Activated CD4-positive, alpha-beta T cell treated with anti-CD3 and anti-CD28 coated beads, Interleukin-10, Interleukin-2, amounts not matched to agents 100 ng/mL and 50 ng/mL, durations not matched to agents 16 hours and 8 hours (primary cell): ENCODE measurements at regions not wholly inside any gene's neighbourhood (a gene's known extent, or its start where the extent isn't known, plus 50 kb on each side); places are given as distances from the start of the nearest gene placed in this dataset.
"Not testable (repeated sequence)": the region's sequence is repeated elsewhere in the genome, so short reads cannot be mapped to it uniquely, and the experiment has no call there.

Experiments used
- DNase-seq: peaks from one replicate; pipeline ENCODE4 v3.0.0-alpha.2; 2020

GRCh38 chr6:21334651-21335050, 258.9 kb upstream of the SOX4 start:
- no peak for DNase-seq

GRCh38 chr6:21335591-21335990, 258.0 kb upstream of the SOX4 start:
- DNase-seq, result no peak

- no peak for DNase-seq
Observed at GRCh38 chr6:21337263-21337662, 256.3 kb upstream of the SOX4 start.

GRCh38 chr6:21340573-21340972, 253.0 kb upstream of the SOX4 start:
- no peak for DNase-seq

- DNase-seq, result no peak
Observed at GRCh38 chr6:21341910-21342309, 251.6 kb upstream of the SOX4 start.

GRCh38 chr6:21342501-21342900, 251.1 kb upstream of the SOX4 start:
- no peak for DNase-seq

GRCh38 chr6:21345704-21346103, 247.8 kb upstream of the SOX4 start:
- not testable (repeated sequence) for DNase-seq

DNA sequence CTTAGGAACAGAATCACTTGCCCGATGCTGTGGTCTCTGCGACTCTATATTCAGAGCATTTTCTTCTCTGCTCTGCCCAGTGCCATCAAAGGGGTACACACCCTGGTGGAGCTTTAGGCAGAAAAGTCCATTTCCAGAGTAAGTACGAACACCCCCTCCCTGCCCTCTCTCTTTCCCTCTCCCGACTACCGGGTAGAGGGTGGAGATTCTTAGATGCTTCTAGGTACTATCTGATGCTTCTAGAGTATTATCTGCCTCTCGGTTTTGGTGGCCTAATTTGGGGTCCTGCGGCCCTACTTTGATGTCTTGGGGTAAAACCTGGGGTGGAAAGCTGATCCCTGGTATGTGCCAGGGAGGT, 245.4 kb upstream of the SOX4 start:
- no peak for DNase-seq

DNA sequence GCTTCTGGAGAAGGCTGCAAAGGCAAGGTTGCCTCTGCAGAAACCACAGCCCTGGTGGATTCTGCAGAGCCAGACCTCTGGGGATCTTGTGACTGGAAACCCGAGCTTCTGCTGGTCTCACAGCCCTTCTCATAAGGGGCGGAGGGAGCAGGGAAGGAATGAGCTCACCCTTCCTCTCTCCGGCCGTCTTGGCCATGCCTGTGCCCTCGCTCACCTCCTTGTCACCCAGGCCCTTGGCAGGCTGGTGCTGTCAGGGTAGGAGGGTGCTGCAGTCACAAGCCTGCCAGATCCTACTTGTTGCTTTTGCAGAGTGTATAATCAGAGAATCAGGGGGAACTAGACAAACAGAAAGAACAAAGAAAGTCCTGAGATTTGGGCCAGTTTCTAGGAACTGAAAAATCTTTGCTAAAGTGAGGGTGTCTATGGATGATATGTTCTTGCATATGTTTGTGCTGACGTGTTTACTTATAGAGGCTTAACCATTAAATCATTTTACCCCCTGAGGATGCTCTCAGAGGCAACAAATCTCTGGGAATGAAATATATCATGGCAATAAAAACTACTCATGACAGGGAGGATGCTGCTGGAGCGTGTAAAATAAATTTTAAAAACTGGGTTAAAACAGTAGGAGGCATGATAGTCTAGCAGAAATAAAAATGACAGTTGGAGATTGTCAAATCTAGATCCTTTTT, 244.9 kb upstream of the SOX4 start:
- DNase-seq, result no peak

GRCh38 chr6:21349834-21350233, 243.7 kb upstream of the SOX4 start:
- no peak for DNase-seq

GRCh38 chr6:21350926-21351325, 242.6 kb upstream of the SOX4 start:
- DNase-seq, result no peak

GRCh38 chr6:21352131-21352530, 241.4 kb upstream of the SOX4 start:
- DNase-seq, result no peak

DNA sequence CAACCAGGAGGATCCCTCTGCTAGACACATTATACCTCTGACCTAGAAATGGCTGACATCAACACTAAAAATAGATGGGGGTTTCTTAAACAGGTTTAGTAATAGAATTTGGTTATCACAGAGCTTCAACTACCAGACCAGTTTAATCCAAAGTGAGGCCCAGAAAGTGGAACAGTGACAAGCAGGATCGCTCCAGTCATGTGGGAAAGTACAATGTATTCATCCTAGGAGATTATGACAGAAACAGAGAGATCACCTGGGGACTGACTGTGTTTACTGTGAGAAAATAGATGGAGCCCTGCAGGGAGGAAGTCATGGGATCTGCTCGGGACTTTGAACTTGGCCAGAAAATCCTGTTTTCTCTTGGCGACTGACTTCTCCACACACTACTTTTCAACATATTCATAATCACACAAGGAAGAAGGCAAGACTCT, 238.7 kb upstream of the SOX4 start:
- DNase-seq, result no peak

- DNase-seq, result no peak
Observed at GRCh38 chr6:21355638-21356037, 237.9 kb upstream of the SOX4 start.

DNA sequence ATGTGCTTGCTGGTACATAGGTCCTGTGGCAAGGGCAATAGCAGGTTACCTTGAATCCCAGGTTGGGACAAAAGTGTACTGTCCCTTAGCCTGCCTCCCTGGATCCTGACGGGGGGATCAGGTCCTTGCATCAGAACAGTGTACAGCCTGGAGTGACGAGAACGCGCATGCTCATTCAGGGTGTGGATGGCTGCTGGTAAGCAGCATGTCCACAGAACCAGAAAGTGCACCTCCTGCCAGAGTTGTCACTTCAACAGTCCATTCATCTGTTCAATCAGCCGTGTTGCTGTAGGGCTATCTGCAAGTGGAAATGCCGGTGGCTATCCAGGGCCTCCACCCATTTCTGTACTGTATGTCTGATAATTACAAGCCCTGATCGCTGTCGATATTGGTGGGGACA, 236.3 kb upstream of the SOX4 start:
- no peak for DNase-seq

DNA sequence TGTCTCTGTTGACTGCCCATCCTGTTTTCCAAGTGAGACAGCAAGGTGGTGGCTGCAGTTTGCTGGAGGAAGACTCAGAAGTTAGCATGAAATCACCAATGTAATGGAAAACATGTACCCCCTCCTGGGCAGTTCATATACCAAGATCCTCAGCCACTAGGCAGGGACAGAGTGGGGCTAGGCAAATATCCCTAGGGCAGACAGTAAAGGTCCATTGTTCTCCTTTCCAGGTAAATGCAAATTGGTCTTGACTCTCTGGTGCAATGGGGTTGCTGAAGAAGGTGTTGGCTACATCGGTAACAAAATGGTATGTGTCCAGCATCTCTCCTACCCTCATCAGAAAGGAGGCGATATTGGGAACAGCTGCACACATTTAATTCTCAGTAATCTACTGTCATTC, 233.6 kb upstream of the SOX4 start:
- no peak for DNase-seq

DNA sequence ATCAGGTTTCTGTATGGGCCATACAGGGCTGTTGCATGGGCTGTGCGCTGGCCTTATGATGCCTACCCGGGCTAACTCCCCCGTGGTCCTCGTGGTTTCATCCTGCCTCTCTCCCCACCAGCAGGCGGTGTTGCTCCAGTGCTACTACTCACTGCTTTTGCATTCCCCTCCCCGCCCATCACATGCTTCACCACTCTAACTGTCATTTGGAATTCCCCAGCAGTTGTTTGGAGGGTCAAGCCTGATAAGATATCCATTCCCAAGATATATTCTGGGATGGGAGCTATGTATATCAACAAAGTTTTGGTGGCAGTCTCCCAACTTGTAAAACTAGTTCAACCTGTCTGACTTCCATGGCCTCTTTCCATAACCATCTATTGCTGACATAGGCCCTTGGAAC, 233.2 kb upstream of the SOX4 start:
- no peak for DNase-seq

- DNase-seq, result no peak
Observed at GRCh38 chr6:21367148-21367547, 226.4 kb upstream of the SOX4 start.

- no peak for DNase-seq
Observed at GRCh38 chr6:21367649-21368154, 225.8 kb upstream of the SOX4 start.

- DNase-seq, result no peak
Observed at GRCh38 chr6:21371061-21371460, 222.5 kb upstream of the SOX4 start.

DNA sequence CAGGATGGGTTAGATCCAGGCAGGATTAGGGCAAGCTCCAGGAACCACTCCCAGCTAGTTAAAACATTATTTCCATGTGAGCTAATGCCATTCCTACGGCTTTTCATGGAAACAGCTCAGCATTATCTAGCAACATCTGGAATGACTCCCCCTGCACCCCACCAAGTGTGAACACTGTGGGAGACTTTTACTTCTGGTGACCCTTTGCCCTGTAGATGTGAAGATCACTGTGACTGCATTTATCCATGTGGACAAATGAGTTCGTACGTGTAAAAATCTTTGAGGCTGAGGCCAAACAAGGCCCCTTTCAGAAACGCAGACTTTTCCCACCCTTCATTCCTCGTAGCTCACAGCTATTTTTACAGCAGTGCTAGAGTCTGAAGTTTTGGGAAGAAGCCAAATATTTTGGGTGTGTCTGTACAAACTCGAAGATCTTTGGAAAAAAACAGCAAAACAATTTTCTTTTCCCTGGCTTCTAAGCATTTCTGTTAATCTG, 221.8 kb upstream of the SOX4 start:
- no peak for DNase-seq

- no peak for DNase-seq
Observed at GRCh38 chr6:21375151-21376116, 218.1 kb upstream of the SOX4 start.

- no peak for DNase-seq
Observed at GRCh38 chr6:21377356-21377755, 216.2 kb upstream of the SOX4 start.
